ENCODE measurements at regions not wholly inside any gene's neighbourhood (a gene's known extent, or its start where the extent isn't known, plus 50 kb on each side); places are given as distances from the start of the nearest gene placed in this dataset.

- no peak for DNase-seq
Observed at GRCh38 chr6:147825848-147826247, 317.4 kb downstream of the SAMD5 start.

DNA sequence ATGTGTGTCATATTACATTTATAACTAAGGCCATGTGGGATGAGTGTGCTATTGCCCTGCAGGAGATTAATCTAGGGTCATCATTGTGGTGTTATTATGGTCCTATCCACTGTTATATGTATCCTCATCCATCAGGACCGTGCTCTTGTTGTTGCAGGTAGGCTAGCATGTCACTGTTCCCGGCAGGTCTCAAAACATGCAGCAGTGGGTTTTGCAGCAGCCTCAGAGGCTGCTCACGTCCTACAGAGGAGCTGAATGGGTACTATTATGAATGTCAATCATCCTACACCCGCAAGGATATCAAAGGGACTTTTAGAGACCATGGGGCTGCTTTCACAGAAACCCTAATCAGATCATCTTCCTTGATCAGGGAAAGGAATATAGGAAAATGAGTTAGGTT, 318.2 kb downstream of the SAMD5 start:
- no peak for DNase-seq

DNA sequence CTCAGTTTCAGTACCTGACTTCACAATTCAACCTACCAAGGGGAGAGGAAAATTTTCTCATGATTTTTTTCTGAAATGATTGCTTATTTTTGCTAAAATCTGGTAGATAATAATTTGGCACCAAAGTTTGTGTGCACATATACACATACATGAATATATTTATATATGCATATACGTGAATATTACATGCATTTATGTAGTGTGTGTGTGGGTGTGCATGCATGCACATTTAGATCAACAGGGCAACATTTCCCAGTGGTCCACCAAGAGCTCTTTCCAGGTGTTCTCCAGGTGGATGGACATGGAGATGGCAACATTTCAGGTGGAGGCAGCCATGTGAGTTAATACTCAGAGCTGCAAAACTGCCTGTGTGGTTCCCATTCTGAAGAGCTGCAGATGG, 320.9 kb downstream of the SAMD5 start:
- no peak for DNase-seq

DNA sequence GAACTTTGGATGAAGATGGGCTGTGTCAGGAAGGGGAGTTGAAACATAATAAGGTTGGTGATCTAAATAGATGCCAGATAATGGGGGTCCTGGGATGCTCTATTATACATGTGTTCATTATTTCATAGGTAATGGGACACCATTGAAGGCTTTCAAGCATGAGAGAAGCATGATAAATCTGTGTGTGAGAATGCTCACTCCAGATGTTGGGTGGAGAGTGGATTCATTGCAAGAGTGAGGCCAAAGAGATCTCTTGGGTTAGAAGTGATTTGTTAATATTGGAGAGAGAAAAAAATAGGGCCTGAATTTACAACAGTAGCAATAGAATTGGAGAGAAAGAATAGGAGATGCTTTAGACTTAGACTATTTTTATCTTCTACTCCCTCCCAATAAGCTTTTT, 321.3 kb downstream of the SAMD5 start:
- no peak for DNase-seq

GRCh38 chr6:147831356-147831755, 322.9 kb downstream of the SAMD5 start:
- no peak for DNase-seq

DNA sequence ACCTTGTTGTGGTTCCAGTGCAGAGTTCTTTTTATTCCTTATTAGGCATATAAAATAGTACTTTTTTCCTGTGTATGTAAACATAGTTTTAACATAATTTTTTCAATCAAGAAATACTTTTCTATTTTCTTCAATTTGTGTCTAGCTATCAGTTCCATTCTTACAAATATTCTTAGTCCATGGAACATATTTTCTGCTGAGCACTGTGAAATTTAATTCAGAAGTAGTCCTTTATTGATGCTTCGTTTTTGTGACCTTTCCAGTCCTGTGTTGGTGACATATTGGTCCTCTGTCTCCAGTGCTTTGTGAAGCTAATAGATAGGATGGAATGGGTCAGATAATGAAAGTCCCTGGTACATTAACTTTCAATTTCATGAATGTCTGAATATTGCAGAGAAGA, 325.1 kb downstream of the SAMD5 start:
- DNase-seq = no peak

DNA sequence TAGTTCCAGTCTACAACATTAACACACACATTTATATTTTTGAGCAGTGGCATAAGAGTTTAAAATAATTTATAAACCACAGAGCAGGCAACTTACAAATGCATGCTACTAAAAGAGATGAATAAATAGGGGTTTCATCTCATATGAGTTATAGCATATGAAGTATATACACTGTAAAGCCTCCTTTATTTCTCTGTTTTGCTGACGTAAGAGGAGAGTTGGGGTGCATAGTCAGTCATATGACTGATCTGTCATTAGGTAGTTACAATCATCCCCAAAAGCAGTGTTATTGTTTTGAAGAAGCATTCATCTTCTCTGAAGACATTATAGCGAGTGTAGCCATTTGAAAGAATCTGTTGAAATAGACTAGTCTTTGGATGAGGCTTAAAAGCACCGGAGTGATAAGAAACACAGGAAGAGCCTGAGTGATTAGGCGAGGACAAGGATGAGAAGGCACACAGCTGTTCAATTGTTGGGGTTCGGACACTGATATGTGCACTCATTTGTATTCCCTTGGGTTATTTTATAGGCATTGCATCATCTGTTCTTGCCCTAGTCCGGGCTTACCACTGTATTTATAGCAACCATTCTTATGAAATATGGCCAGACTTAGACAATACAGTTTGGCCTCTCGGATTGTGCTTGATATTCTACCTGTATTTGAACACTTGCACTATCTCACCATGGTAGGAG, 325.7 kb downstream of the SAMD5 start:
- DNase-seq = no peak

- DNase-seq = no peak
Observed at GRCh38 chr6:147837540-147837939, 329.1 kb downstream of the SAMD5 start.

- peak; percentile 15 for DNase-seq
Observed at GRCh38 chr6:147839708-147840610, 331.5 kb downstream of the SAMD5 start.

DNA sequence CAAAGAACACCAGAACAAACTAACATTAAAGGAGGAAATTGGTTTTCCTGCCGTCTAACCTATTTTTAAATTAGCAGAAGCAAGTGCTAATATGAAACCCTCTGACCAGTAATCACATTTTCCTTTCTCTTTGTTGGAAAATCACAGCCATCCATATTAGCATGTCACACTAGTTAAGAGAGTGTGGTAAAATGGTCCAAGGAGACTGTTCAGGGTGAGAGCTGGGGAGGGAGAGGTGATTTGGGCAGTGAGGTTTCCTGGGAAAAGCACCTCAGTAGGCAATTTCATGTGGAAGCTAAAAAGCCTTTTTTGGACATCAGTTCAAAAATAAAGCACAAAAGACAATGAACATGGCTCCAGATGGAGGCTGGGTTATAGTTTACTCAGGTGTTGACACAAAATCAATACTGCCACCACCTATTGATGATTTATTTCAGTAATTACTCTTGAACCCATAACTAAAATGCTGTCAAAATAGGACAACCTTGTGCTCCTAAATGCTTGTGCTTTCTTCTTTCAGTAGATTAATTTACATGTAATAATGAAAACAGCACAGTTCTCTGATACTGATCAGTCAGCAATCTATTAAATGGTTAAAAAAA, 333.2 kb downstream of the SAMD5 start:
- no peak for DNase-seq

- no peak for DNase-seq
Observed at GRCh38 chr6:147849401-147850330, 341.2 kb downstream of the SAMD5 start.

DNA sequence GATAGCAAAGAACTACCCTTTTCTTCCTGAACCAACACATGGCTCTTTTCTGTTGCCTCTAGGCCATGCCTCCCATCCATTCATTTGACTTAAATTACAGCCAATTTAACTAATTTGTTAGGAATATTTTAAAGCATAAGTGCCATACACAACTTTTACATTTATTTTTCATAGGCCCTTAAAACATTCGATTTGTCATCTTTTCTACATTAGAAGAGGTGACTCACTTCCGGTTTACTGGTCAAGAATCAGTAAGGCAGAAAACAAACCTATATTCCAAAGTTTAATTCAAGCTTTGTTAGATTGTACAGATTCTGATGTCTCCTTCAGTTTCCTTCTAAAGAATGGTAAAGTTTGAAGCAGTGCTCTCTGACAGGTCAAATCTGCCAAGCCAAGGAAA, 344.3 kb downstream of the SAMD5 start:
- DNase-seq = no peak

GRCh38 chr6:147853574-147853973, 345.1 kb downstream of the SAMD5 start:
- no peak for DNase-seq

DNA sequence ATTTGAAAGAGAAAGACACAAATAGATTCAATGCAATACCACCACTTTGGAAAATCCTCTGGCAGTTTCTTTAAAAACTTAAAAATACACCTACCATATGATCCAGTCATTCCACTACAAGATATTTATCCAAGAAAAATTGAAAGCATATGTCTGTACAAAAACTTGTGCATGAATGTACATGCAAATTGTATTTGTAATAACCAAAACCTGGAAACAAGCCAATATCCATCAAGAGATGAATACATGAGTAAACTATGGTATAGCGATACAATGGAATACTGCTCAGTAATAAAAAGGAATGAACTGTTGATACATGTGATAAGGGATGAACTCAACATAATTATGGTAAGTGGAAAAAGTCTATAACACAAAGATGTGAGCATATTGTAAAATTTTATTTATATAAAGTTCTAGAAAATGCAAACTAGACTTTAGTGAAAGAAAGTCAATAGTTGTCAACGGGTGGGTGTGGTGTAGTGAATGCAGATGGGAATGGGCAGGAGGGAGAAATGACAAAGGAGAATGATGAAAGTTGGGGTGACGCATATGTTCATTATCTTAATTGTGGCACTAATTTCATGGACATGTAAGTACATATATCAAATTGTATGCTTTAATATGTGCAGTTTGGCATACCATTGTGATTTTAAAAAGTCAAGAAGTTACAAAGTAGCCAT, 347.5 kb downstream of the SAMD5 start:
- DNase-seq = no peak

DNA sequence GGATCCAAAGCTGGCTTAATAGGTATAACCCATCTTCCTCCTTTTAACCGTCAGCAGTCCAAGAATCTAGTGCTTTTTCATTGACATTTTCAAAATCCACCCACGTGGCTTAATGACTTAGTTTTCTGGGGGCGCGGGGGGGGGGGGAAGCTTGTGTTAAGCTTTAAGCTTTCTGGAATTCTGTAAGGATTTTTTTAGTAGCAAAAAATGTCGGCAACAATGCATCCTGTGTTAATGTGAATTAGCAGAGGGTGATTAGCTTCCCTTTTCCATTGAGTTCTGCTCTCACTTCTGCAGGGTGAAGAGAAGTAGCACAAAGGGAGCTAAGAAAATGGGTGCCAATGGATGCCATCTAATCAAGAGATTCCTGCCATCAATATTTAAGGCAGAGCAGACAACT, 348.2 kb downstream of the SAMD5 start:
- DNase-seq = no peak

DNA sequence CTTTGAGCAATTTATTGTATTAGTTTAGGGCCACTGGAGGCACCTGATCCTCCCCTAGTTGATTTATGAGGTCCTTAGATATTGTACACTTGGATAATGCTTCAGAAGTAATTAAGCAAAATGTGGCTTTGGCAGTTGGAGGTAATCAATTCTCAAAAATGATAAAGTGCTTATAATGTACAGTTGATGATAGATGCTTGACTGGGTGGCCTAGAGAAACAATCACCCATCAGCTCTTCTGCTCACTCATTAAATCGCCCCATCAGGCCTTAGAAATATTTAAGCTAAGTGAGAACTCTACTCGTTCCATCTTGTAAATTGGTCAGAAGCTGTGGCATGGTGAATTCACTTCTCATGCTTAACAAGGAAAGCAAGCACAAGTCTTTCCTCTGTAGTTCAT, 349.9 kb downstream of the SAMD5 start:
- DNase-seq = no peak

- DNase-seq = no peak
Observed at GRCh38 chr6:147859071-147859470, 350.6 kb downstream of the SAMD5 start.

DNA sequence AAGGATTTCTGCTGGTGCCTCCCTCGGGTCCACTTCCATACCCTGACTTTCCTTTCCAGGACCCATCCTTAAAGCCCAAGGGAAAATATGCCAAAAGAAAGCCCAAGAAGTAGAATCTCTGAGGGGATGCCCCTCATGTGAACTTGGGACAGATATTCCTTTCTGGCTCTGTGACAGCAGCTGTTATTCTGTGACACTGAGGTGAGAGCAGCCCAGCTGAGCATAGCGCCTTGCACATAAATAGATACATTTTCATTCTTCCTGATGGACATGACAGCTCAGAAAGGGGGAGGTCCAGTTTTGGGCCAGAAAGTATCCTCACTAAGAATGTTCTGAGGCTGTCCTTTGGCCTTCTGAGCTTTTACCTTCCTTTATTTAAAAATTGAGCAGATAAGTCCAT, 353.2 kb downstream of the SAMD5 start:
- DNase-seq = no peak

DNA sequence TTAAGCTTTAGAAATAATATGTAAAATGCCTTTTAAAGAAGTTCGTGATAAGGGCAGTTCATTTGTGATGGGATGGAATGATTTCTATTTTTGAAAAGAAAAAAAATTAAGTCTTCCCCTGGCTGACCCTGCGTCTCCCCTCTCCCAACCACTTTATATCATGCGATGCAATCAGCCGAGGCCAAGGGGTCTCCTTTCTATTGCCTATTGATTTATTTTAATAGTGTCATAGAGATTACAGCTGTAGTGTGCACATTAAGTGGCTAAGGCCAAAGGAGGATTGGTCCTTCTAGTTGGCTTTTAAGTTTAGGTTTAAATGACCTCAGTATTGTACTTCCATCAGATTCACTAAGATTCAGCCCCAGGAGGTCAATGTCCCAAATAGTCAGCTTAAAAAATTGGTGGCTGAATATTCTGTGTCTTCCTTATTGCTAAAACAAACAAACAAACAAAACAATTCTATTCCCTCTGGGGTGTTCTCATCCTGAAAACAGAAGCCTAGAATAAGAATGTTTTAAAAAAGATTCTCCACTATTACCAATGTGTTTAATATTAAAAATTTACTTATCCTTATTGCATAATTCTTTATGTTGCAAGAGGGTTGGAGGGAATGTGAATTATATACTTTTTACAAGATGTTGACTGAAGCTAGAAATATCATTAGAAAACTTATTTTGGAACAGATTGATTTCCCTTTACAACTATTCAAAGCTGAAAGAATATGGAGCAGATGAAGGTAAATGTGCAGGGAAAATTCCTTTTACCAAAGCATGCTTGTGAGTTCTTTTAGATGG, 359.1 kb downstream of the SAMD5 start:
- no peak for DNase-seq

- DNase-seq = no peak
Observed at GRCh38 chr6:147868427-147869190, 360.1 kb downstream of the SAMD5 start.

DNA sequence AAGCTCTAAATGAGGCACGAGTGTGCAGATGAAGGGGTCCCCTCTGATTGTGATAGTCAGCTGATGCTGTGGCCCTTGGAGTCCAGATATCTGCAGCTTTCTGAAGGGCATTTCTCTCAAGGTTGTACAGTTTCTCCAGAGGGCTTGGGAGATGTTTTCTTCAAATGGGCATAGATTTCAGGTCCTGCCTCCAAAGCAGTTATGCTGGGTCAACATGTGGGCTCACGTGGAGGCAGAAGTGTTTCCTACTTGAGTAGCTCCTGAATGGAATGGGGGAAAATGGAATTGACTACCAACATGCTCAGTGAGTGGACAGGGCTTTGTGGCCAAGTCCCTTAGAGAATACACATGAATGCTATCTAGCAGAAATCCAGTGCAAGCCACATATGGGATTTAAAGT, 360.7 kb downstream of the SAMD5 start:
- DNase-seq = no peak

All from OCI-M1 (cell line).